ENCODE measurements at regions not wholly inside any gene's neighbourhood (a gene's known extent, or its start where the extent isn't known, plus 50 kb on each side); places are given as distances from the start of the nearest gene placed in this dataset.

- TF ChIP-seq POLR2A (IDR thresholded peaks at IDR 0.05) (no peak), CTCF (IDR thresholded peaks at IDR 0.05) (no peak), POLR2AphosphoS5 (IDR thresholded peaks at IDR 0.05) (no peak)
Observed at GRCh38 chr1:81506699-81507098, 294.0 kb upstream of the ADGRL2 start.

Measured in breast epithelium (tissue), 3 donors.